HT1080 (cell line): ENCODE measurements at regions not wholly inside any gene's neighbourhood (a gene's known extent, or its start where the extent isn't known, plus 50 kb on each side); places are given as distances from the start of the nearest gene placed in this dataset.
"Not testable (repeated sequence)": the region's sequence is repeated elsewhere in the genome, so short reads cannot be mapped to it uniquely, and the experiment has no call there.

ENCODE experiments used
- DNase-seq: peaks from one replicate; pipeline ENCODE4 v3.0.0-alpha.2; 2015; ENCODE audit warnings: low read depth

DNA sequence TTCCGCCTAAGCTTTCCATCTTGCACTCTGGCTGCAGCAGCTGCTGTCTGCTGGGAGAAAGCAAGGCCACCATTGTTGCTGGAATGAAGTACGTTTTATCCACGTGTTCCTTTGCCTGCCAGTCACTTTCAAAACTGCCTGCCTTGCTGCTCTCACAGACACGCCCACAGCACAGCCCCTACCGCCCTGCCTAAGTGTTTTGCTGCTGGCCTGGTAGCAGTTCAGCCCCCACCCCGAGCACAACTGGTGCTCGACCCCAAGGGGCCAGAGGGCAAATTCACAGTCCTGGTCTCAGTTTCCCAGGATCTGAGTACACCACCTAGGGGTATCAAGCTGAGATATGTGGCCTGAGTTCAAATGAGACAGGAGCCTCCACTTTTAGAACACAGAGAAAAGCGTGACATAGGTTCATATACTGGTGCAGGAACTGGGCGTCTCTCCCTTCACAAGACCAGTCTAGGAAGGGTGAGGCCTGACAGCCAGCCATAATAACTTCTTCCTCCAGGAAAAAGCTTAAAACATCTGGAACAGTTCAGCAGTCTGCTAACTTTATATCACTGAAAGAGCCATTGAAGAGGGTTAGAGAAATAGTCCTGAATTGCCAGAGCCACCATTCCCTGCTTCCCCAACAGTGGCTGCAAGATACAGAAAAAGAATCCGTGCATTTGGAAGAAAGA, 1012.3 kb downstream of the ZPLD1 start:
- no peak for DNase-seq

- DNase-seq: no peak
Observed at GRCh38 chr3:103453152-103453551, 1018.3 kb downstream of the ZPLD1 start.

DNA sequence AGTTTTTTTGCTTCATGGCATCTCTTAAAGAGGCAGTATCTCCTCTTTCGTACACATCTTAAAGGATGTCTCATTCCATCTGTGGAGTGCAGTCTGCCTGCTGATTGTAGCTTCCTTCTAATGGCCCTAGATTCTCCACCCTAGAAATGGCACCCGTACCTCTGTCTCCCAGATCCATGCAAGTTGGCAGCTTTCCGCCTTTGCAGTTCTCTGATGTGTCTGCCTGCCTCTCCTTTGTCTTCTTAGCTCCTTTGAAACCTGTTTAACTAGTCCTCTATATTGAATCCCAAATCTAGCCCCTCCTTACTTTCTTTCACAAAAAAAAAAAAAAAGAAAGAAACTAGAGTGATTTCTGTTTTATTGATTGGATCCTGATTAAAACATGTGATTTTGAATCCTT, 1025.0 kb downstream of the ZPLD1 start:
- DNase-seq: no peak

- peak; percentile 1 for DNase-seq
Observed at GRCh38 chr3:103470498-103470897, 1035.7 kb downstream of the ZPLD1 start.

GRCh38 chr3:103494011-103494410, 1059.2 kb downstream of the ZPLD1 start:
- no peak for DNase-seq

DNA sequence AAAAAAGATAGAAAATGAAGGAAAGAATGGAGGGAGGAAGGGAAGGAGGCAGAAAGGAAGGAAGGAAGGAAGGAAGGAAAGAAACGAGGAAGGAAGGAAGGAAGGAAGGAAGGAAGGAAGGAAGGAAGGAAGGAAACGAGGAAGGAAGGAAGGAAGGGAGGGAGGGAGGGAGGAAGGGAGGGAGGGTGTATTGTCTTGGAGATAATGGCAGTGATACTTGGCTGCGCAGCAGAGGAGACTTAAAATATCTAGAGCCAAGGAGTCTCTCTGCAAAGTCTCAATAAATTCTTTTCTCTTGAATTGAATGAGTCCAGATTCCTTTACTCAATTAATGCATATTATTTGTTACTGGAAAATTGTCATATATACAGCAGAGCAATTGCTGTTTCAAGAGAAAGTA, 1059.7 kb downstream of the ZPLD1 start:
- DNase-seq: no peak

- DNase-seq: no peak
Observed at GRCh38 chr3:103495186-103495585, 1060.4 kb downstream of the ZPLD1 start.

DNA sequence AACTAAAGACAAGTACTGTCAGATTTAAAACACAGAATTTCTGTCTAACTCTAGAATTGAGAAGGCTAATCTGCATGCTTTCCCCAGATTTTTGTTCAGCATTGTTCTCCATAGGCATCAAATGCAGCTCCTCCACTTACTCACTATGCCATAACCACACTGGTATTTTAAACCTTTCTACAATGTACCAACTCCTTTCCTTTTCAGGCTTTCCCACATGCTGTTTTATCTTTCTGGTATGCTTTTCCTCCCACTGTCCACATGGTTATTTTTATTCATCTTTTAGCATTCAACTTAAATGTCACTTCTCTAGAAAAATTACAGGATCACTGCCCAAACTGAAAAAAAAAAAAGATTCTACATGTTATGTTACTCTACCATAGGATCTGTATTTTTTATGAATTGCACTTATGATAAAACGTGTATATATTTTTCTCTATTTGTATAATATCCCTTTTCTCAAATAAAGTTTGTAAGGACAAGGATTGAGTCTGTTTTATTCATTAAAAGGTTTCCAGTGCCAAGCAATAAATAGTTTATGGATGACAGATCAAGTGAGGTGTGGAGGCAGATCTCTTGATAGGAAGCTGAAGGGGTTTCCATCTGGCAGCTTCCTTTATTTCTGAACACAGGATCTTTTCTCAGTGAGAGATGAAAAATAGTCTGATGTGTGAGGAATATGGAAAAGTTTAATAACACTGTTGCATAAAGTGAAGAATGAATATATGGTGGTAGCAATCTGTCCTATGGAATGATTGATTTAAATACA, 1064.5 kb downstream of the ZPLD1 start:
- DNase-seq: peak; percentile 64

DNA sequence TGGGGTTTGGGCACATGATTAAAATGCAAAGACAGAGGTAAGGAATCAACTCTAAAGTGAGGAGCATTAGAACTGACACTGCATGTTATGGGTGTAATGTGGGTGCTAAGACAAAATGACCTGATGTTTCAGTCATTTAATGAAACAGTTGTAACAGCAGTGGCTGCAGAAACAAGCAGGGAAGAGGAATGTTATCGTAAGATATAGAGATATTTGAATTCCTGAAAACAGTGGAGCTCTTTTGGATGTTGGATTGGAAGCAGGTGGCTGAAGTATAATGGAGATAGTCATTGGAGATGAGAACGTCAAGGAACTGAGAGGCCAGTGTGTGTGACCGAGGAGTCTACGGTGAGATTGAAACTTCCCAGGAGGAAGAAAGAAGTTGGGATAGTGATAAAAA, 1065.2 kb downstream of the ZPLD1 start:
- DNase-seq: no peak

GRCh38 chr3:103510760-103511159, 1075.9 kb downstream of the ZPLD1 start:
- DNase-seq: no peak

DNA sequence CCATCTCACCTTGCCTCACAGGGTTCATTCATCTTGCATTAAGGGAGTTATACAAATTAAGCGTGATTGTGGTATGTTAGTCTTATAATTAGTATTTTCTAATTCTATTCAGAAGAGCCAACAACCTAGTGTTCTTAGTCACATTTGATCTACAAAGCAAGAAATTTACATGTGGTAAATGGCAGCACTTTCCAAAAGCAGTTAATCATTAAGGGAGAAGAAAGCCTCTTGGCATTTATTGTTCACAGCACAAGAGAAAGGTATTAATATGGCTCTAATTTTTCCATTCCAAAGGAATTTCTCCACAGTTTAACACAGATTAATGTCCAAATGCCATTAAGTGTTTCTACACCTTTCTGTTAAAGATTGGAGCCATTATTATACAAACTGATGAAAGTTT, 1077.1 kb downstream of the ZPLD1 start:
- DNase-seq: no peak

DNA sequence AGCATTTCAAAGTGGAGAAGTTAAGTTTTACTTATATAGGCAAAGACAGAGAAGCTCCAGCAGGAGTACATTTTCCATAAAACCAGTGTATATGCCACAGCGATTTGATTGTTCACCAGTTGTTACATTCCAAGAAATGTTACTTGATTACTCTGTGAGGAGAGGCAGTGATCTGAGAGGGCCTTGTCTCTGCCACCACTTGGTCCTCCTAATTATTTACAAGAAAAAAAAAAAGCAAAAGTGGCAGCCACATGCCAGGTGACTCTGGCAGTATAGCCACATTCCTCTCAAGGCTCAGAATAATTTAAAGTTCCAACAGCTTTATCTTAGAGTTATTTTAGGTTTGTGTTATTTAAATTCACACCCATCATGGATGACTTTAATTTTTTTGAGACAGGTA, 1077.8 kb downstream of the ZPLD1 start:
- no peak for DNase-seq

DNA sequence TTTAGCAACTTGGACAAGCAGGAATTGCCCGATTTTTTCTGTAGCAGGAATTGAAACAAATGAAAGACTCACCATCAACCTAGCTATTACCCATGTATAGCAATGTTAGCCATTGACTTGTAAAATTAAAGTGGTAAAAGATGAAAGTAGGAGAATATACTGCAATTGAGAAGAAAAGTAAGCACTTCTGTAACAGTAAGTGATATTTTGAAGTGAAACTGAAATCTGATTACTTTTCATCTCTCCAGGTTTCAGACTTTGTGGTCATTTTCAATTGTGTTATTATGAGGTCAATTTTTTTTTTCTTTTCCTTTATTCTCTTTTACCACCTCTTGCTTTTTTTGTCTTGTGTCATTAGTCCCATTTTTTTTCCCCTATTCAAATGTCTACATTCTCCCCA, 1078.2 kb downstream of the ZPLD1 start:
- DNase-seq: no peak

DNA sequence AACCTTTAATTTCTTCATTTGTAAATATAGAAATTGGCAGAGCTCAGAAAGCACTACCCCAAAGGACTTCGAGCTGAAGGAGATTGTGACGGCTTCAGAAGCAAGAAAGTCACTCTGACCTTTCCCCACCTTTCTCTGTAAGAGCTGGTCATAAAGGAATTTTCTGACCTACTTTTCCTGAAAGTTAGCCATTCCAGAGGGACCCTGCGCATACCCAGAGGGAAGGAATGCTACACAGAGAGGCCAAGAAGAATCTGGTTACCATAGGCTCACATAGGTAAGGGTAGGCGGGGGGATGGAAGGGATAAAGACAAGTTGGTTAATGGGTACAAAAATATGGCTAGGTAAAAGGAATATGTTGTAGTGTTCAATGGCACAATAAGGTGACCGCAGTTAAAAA, 1080.3 kb downstream of the ZPLD1 start:
- no peak for DNase-seq

- DNase-seq: no peak
Observed at GRCh38 chr3:103516950-103517349, 1082.1 kb downstream of the ZPLD1 start.

DNA sequence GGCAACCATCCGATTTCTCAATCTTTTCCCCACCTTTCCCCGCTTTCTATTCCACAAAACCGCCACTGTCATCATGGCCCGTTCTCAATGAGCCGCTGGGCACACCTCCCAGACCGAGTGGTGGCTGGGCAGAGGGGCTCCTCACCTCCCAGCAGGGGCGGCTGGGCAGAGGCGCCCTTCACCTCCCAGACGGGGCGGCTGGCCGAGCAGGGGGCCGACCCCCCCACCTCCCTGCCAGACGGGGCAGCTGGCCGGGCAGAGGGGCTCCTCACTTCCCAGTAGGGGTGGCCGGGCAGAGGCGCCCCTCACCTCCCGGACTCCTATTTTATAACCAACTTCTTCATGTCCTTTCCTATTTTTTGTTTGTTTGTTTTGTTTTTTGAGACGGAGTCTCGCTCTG, 1096.5 kb downstream of the ZPLD1 start:
- not testable (repeated sequence) for DNase-seq

GRCh38 chr3:103532986-103533385, 1098.2 kb downstream of the ZPLD1 start:
- DNase-seq: no peak

- no peak for DNase-seq
Observed at GRCh38 chr3:103554451-103554850, 1119.6 kb downstream of the ZPLD1 start.

DNA sequence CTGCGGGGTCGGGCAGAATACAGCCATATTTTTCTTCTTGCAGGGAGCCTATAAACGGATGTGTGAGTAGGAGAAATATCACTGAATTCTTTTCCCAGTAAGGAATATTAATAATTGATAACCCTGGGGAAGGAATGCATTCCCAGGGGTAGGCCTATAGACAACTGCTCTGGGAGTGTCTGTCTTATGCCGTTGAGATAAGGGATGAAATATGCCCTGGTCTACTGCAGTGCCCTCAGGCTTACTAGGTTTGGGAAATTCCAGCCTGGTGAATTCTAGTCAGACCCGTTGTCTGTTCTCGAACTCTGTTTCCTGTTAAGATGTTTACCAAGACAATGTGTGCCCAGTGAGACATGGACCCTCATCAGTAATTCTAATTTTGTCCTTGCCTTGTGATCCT, 1129.3 kb downstream of the ZPLD1 start:
- not testable (repeated sequence) for DNase-seq

- no peak for DNase-seq
Observed at GRCh38 chr3:103585809-103586208, 1151.0 kb downstream of the ZPLD1 start.

DNA sequence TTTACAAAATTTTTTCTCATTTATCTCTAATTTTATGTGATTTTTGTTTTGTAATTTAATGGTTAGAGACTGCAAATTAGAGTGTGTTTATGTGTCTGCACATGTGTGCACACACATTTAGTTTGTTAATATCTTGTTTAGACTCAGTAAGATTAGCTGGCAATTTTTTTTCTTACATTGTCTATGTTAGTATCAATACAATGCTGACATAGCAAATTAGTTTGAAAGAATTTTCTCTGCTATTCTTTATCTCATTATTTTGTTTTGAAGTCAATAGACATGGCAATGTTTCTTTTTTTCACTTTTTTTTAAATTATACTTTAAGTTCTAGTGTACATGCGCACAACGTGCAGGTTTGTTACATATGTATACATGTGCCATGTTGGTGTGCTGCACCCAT, 1155.0 kb downstream of the ZPLD1 start:
- DNase-seq: no peak

DNA sequence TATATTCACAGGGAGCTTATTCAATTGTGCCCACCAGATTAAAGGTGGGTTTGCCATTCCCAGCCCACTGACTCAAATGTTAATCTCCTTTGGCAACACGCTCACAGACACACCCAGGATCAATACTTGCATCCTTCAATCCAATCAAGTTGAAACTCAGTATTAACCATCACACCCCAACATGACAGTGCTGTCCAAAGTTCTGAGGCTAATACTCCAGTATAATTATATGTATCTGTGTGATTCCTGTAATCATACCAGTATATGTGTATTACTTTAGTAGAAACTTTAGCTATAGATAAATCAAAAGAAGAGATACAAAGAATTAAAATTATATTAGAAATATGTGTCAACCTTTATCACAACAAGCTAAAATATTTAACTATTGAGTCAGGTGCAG, 1166.0 kb downstream of the ZPLD1 start:
- DNase-seq: no peak

DNA sequence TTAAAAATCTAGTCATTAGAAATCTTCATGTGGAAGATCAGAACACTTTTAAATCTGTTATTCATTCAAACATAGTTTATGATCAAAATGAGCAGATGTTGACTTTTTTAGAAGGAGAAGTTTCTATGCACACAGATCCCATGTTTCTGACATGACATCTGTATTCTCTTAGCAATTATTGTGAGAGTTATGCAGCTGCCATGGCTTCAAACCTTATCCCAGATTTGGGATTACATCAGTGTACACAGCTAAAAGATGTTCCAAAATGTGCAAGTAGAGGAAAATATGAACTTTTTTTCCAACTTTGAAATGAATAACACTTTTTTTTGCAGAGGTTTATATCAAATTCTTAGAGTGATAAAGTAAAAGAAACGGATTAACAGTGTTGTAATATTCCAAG, 1166.9 kb downstream of the ZPLD1 start:
- DNase-seq: no peak
